CD14-positive monocyte (primary cell): ENCODE measurements at regions not wholly inside any gene's neighbourhood (a gene's known extent, or its start where the extent isn't known, plus 50 kb on each side); places are given as distances from the start of the nearest gene placed in this dataset.

Source experiments
- DNase-seq, 3 donors: peaks; one replicate each; pipeline ENCODE4 v3.0.0-alpha.2; 2011 to 2022
- H2AFZ ChIP-seq: 2 replicates; pipeline ENCODE4 v1.6.0; 2012; ENCODE audit warnings: mild to moderate bottlenecking, low read depth, low read length, inconsistent platforms; ENCODE audit not compliant: insufficient read depth, poor library complexity, severe bottlenecking
- H3K27ac ChIP-seq, 2 donors: 1 replicate in 1 of 2; 2 replicates in 1 of 2; pipeline ENCODE4 v1.5.1; 2012 to 2013; ENCODE audit warnings: low read length in 2 of 2, control low read depth in 1 of 2, inconsistent platforms in 1 of 2, low read depth in 1 of 2, mild to moderate bottlenecking in 1 of 2
- H3K27me3 ChIP-seq, 2 donors: one replicate each; pipeline versions ENCODE4 v1.6.0 to v1.6.1; 2011 to 2013; ENCODE audit warnings: low read length in 2 of 2; ENCODE audit not compliant: control insufficient read depth in 2 of 2, insufficient read depth in 2 of 2
- H3K36me3 ChIP-seq, 2 donors: replicated peaks in 1 of 2; 1 replicate in 1 of 2; 2 replicates in 1 of 2; pipeline versions ENCODE4 v1.5.1 to v1.6.1; 2012 to 2013; ENCODE audit warnings: low read length in 2 of 2, control low read depth in 1 of 2, inconsistent platforms in 1 of 2, mild to moderate bottlenecking in 1 of 2; ENCODE audit not compliant: insufficient read depth in 2 of 2, control insufficient read depth in 1 of 2
- H3K4me1 ChIP-seq, 2 donors: 1 replicate in 1 of 2; 2 replicates in 1 of 2; pipeline versions ENCODE4 v1.5.1 to v1.6.1; 2012 to 2013; ENCODE audit warnings: low read length in 2 of 2, control low read depth in 1 of 2, inconsistent platforms in 1 of 2, mild to moderate bottlenecking in 1 of 2, moderate library complexity in 1 of 2; ENCODE audit not compliant: insufficient read depth in 2 of 2, control insufficient read depth in 1 of 2
- H3K4me2 ChIP-seq: replicated peaks from 2 replicates; pipeline ENCODE3; 2012; ENCODE audit warnings: low read length, moderate library complexity, mild to moderate bottlenecking; ENCODE audit not compliant: poor library complexity, severe bottlenecking; ENCODE audit errors: extremely low read depth
- H3K4me3 ChIP-seq, 3 experiments: fragments of 200-600 bp in 1 of 3; sonication (generic) in 1 of 3; replicated peaks in 1 of 3; 1 replicate in 2 of 3; 2 replicates in 1 of 3; pipeline ENCODE4 v1.5.1; 2011 to 2013; ENCODE audit warnings: low read length in 3 of 3, mild to moderate bottlenecking in 3 of 3, control low read depth in 2 of 3, low read depth in 2 of 3, inconsistent platforms in 1 of 3, moderate library complexity in 1 of 3
- H3K79me2 ChIP-seq: 2 replicates; pipeline ENCODE4 v1.6.0; 2012; ENCODE audit warnings: mild to moderate bottlenecking, control low read depth, inconsistent platforms, low read length, moderate library complexity; ENCODE audit not compliant: insufficient read depth
- H3K9ac ChIP-seq: 2 replicates; pipeline ENCODE4 v1.6.0; 2017; ENCODE audit warnings: low read length, mild to moderate bottlenecking; ENCODE audit not compliant: insufficient read depth, poor library complexity, severe bottlenecking
- H3K9me3 ChIP-seq, 2 donors: replicated peaks in 1 of 2; 1 replicate in 1 of 2; 2 replicates in 1 of 2; pipeline versions ENCODE4 v1.5.1 to v1.6.1; 2012 to 2013; ENCODE audit warnings: low read length in 2 of 2, control low read depth in 1 of 2; ENCODE audit not compliant: control insufficient read depth in 1 of 2, insufficient read depth in 1 of 2
- H4K20me1 ChIP-seq: 2 replicates; pipeline ENCODE4 v1.6.0; 2012; ENCODE audit warnings: mild to moderate bottlenecking, low read length, control low read depth, moderate library complexity; ENCODE audit not compliant: insufficient read depth
- H3K27ac Mint-ChIP-seq, 7 donors: one replicate each; pipeline ENCODE4 v1.8.0; 2020; ENCODE audit warnings: mild to moderate bottlenecking in 7 of 7, mixed read lengths in 7 of 7, moderate library complexity in 6 of 7, inconsistent platforms in 2 of 7
- H3K27me3 Mint-ChIP-seq, 3 donors: one replicate each; pipeline ENCODE4 v1.8.0; 2021 to 2022; ENCODE audit warnings: low read depth in 3 of 3, mild to moderate bottlenecking in 3 of 3, mixed read lengths in 3 of 3, moderate library complexity in 3 of 3, inconsistent platforms in 1 of 3
- H3K36me3 Mint-ChIP-seq, 2 donors: one replicate each; pipeline ENCODE4 v1.8.0; 2020; ENCODE audit warnings: mixed read lengths in 2 of 2, inconsistent platforms in 1 of 2, mild to moderate bottlenecking in 1 of 2
- H3K4me1 Mint-ChIP-seq: one replicate; pipeline ENCODE4 v1.8.0; 2020; ENCODE audit warnings: mild to moderate bottlenecking, mixed read lengths
- H3K4me3 Mint-ChIP-seq, 2 donors: one replicate each; pipeline ENCODE4 v1.8.0; 2020; ENCODE audit warnings: mild to moderate bottlenecking in 2 of 2, mixed read lengths in 2 of 2, moderate library complexity in 1 of 2
- H3K9me3 Mint-ChIP-seq, 7 donors: one replicate each; pipeline ENCODE4 v1.8.0; 2020 to 2022; ENCODE audit warnings: mixed read lengths in 7 of 7, mild to moderate bottlenecking in 6 of 7, moderate library complexity in 6 of 7, inconsistent platforms in 2 of 7
- WGBS: methylation state at CpG from one replicate; pipeline ENCODE4 v1.1.5; 2013; ENCODE audit warnings: missing lambda C conversion rate; ENCODE audit not compliant: insufficient coverage; 5-methylcytosine and 5-hydroxymethylcytosine counted together
- intact Hi-C, 2 donors: fragments of 100-400 bp; cut with micrococcal nuclease; formaldehyde crosslinking; loops; one replicate each; pipeline versions ENCODE4 v1.15.0 to v1.15.1; 2023
- TF ChIP-seq, protein P1 (sequence below): fragments of 200-600 bp; IDR thresholded peaks from one replicate; pipeline ENCODE4 v1.8.0; 2022; ENCODE audit warnings: antibody characterized with exemption, mild to moderate bottlenecking

DNA sequence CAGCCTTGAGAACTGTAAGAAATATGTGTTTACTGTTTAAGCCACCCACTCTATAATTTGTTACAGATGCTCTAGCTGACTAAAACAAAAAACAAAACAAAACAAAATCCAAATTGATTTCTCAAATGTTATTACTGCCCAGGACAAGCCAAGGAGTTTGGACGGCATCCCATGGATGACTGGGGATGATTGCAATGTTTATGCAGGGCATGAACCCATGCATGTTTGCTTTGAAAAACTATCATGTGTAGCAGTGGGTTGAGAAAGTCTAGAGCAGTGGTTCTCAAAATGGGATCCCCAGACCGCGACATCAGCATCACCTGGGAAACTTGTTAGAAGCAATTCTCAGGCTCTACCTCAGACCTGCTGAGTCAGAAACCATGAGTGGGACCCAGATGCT is 223.2 kb upstream of the PSMD7 start:
- no peak overlapping the region for H3K27ac Mint-ChIP-seq
- peaks cover 2 to 13% (median 7%) of the 10 kb centered on the region in 7 donors for H3K9me3 Mint-ChIP-seq
- Histone ChIP-seq H3K4me3 (no peak overlapping the region), H3K27ac (no peak overlapping the region), H4K20me1 (no peaks in the 10 kb centered on the region), H3K9me3 (peaks cover 7 to 8% of the 10 kb centered on the region in 2 donors), H3K4me1 (no peaks in the 10 kb centered on the region), H3K9ac (no peak overlapping the region), H3K27me3 (no peaks in the 10 kb centered on the region), H2AFZ (no peak overlapping the region), H3K79me2 (no peaks in the 10 kb centered on the region), H3K36me3 (no peaks in the 10 kb centered on the region), H3K4me2 (no peak overlapping the region)
- no peak overlapping the region for H3K4me3 Mint-ChIP-seq
- H3K4me1 Mint-ChIP-seq, result no peaks in the 10 kb centered on the region
- WGBS, result 100% methylated on average over 1 of the region's 3 CpGs
- intact Hi-C loops, result no loop called here
- TF ChIP-seq, protein P1, sequence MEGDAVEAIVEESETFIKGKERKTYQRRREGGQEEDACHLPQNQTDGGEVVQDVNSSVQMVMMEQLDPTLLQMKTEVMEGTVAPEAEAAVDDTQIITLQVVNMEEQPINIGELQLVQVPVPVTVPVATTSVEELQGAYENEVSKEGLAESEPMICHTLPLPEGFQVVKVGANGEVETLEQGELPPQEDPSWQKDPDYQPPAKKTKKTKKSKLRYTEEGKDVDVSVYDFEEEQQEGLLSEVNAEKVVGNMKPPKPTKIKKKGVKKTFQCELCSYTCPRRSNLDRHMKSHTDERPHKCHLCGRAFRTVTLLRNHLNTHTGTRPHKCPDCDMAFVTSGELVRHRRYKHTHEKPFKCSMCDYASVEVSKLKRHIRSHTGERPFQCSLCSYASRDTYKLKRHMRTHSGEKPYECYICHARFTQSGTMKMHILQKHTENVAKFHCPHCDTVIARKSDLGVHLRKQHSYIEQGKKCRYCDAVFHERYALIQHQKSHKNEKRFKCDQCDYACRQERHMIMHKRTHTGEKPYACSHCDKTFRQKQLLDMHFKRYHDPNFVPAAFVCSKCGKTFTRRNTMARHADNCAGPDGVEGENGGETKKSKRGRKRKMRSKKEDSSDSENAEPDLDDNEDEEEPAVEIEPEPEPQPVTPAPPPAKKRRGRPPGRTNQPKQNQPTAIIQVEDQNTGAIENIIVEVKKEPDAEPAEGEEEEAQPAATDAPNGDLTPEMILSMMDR, result no peak
- no peak for DNase-seq
- H3K36me3 Mint-ChIP-seq, result no peaks in the 10 kb centered on the region
- peaks cover 0 to 2% (median 0%) of the 10 kb centered on the region in 3 donors for H3K27me3 Mint-ChIP-seq

DNA sequence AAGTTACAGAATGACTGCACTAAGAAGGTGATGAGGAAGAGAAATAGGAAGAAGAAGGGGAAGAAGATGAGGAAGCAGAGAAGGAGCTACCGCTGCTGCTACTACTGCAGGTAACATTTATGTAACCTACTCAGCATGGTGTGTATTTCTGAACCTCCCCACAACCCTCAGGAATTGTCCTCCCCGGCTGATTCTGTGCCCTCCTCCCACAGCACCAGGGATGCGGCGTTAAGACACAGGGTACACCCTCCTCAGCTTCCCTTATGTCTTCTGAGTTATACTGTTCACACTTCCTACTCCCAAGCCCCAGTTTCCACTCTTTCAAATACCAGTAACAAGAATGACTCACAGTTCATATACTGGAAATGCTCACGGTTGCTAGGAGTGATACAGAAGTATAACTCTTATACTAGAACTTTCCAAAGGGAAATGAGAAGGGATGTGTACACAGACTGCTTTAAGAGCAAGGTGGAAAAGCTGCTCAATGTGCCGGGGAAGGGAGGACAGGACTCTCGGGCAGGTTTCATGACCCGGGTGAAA is 224.5 kb upstream of the PSMD7 start:
- TF ChIP-seq, protein P1, result no peak
- Histone ChIP-seq H4K20me1 (no peaks in the 10 kb centered on the region), H3K27me3 (no peaks in the 10 kb centered on the region), H3K4me1 (no peaks in the 10 kb centered on the region), H3K9me3 (peaks cover 7 to 8% of the 10 kb centered on the region in 2 donors), H3K4me2 (no peak overlapping the region), H3K36me3 (no peaks in the 10 kb centered on the region), H3K9ac (no peak overlapping the region), H3K79me2 (no peaks in the 10 kb centered on the region), H2AFZ (no peak overlapping the region), H3K27ac (no peak overlapping the region), H3K4me3 (no peak overlapping the region)
- H3K9me3 Mint-ChIP-seq, result peaks cover 2 to 13% (median 8%) of the 10 kb centered on the region in 7 donors
- no peak overlapping the region for H3K27ac Mint-ChIP-seq
- no peaks in the 10 kb centered on the region for H3K36me3 Mint-ChIP-seq
- 81% methylated on average over 6 of the region's 8 CpGs for WGBS
- no peak overlapping the region for H3K4me3 Mint-ChIP-seq
- DNase-seq, result no peak
- intact Hi-C loops, result no loop called here
- H3K27me3 Mint-ChIP-seq, result peaks cover 0 to 2% (median 0%) of the 10 kb centered on the region in 3 donors
- no peaks in the 10 kb centered on the region for H3K4me1 Mint-ChIP-seq
